Fibroblast of mammary gland (primary cell): ENCODE measurements at regions not wholly inside any gene's neighbourhood (a gene's known extent, or its start where the extent isn't known, plus 50 kb on each side); places are given as distances from the start of the nearest gene placed in this dataset.

Source experiments
- DNase-seq: peaks from one replicate; pipeline ENCODE4 v3.0.0-alpha.2; 2010; ENCODE audit warnings: low read depth
- H3K4me3 ChIP-seq: 2 replicates; pipeline ENCODE4 v1.5.1; 2011; ENCODE audit warnings: low read depth, mild to moderate bottlenecking, low read length, moderate library complexity; ENCODE audit not compliant: control insufficient read depth
- CTCF ChIP-seq: conservative IDR thresholded peaks from 2 replicates; pipeline ENCODE4 v1.5.1; 2011; ENCODE audit warnings: low read depth, low read length, inconsistent platforms; ENCODE audit not compliant: control insufficient read depth, insufficient read depth

DNA sequence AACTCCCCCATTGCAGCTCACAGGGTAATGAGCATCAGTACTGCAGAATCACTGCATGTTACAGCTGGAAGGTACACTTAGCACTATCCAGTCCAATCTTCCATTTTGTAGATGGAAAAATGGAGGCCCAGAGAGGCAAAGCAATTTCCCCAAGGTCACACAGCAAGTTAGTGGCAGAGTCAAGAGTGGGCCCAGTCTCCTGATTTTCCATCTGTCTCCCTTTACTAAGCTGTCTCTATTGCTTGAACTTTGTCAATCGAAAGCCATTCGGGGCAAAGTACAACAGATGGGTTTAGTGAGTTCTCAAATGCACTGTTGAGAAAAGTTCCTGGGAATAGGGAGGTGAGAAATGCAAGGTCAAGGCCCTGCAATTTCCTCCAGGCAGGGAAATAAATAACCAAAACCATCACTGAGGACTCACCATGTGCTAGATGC, 50.4 kb upstream of the IFFO2 start:
- H3K4me3 ChIP-seq: no peak overlapping the region
- DNase-seq: no peak
- TF ChIP-seq CTCF: no peak
